ENCODE measurements at regions not wholly inside any gene's neighbourhood (a gene's known extent, or its start where the extent isn't known, plus 50 kb on each side); places are given as distances from the start of the nearest gene placed in this dataset.

DNA sequence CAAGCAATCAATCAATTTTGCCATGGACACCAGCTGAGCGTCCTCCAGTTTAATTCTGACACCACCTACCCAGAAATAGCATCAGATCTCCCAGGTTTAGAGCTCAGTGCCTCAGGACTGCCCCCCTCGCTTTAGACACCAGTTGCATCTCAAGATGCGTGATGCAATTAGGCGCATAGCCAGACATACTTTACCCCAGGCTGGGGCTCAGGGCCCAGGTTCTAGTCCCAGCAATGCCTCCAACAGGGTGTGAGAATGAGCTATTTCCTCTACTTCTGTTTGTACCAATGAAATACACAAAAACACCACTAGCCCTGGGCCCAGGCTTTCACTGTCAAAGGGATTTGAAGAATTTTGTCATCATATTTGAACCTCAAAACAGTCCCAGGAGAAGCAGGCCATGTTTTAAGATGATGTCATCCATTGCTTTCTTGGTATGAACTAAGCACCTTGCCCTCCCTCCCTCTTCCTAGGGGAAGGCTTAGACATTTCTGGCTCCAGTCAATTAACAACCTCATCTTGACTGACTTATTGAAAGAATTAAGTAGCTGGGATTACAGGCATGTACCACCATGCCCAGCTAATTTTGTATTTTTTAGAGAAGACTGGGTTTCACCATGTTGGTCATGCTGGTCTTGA lies 61.5 kb upstream of the INCENP start:
- Histone ChIP-seq H2AFZ (ENCODE audit: low read depth) (no peak overlapping the region), H3K9me3 (no peaks in the 10 kb centered on the region), H3K9me2 (no peaks in the 10 kb centered on the region), H4K20me1 (ENCODE audit: insufficient read depth) (no peaks in the 10 kb centered on the region), H3K36me3 (replicated peaks in 1 of 2; ENCODE audit: control insufficient read depth in 1 of 2, insufficient read depth in 2 of 2, low read length in 1 of 2) (no peaks in the 10 kb centered on the region), H3K9ac (no peak overlapping the region), H3K4me1 (ENCODE audit: control insufficient read depth in 1 of 2, insufficient read depth in 2 of 2, low read depth in 1 of 2, low read length in 1 of 2) (no peaks in the 10 kb centered on the region), H3K27me3 (ENCODE audit: insufficient read depth) (no peaks in the 10 kb centered on the region), H3K4me3 (ENCODE audit: low read depth in 2 of 2, low read length in 1 of 2) (no peak overlapping the region), H3K79me2 (ENCODE audit: insufficient read depth) (no peaks in the 10 kb centered on the region), H3K4me2 (no peak overlapping the region), H3K27ac (ENCODE audit: low read depth in 2 of 2, low read length in 1 of 2) (no peak overlapping the region), H3F3A (replicated peaks; ENCODE audit: insufficient read depth) (no peaks in the 10 kb centered on the region)
- TF ChIP-seq MEF2A (IDR thresholded peaks at IDR 0.05; ENCODE audit: borderline replicate concordance, low read depth) (no peak), NRF1 (IDR thresholded peaks at IDR 0.05; ENCODE audit: low read depth, low read length) (no peak), ELF1 (IDR thresholded peaks at IDR 0.05) (no peak), MAX (IDR thresholded peaks at IDR 0.05; ENCODE audit: low read depth) (no peak), REST (IDR thresholded peaks at IDR 0.05; ENCODE audit: low read depth, low read length) (no peak), JUND (IDR thresholded peaks at IDR 0.05) (no peak), RAD21 (IDR thresholded peaks at IDR 0.05; ENCODE audit: low read length) (no peak), CTCF (IDR thresholded peaks at IDR 0.05) (no peak), MXI1 (IDR thresholded peaks at IDR 0.05; ENCODE audit: low read depth, low read length) (no peak), SIN3A (IDR thresholded peaks at IDR 0.05; ENCODE audit: borderline replicate concordance, low read depth, low read length) (no peak), EZH2phosphoT487 (IDR thresholded peaks at IDR 0.05; ENCODE audit: borderline replicate concordance, low read depth) (no peak), POLR2AphosphoS5 (IDR thresholded peaks at IDR 0.05; ENCODE audit: low read depth, low read length) (no peak), YY1 (IDR thresholded peaks at IDR 0.05; ENCODE audit: low read depth) (no peak)
- TF ChIP-seq, protein P1, sequence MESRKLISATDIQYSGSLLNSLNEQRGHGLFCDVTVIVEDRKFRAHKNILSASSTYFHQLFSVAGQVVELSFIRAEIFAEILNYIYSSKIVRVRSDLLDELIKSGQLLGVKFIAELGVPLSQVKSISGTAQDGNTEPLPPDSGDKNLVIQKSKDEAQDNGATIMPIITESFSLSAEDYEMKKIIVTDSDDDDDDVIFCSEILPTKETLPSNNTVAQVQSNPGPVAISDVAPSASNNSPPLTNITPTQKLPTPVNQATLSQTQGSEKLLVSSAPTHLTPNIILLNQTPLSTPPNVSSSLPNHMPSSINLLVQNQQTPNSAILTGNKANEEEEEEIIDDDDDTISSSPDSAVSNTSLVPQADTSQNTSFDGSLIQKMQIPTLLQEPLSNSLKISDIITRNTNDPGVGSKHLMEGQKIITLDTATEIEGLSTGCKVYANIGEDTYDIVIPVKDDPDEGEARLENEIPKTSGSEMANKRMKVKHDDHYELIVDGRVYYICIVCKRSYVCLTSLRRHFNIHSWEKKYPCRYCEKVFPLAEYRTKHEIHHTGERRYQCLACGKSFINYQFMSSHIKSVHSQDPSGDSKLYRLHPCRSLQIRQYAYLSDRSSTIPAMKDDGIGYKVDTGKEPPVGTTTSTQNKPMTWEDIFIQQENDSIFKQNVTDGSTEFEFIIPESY (IDR thresholded peaks at IDR 0.05; ENCODE audit: borderline replicate concordance, low read depth): no peak
- TF ChIP-seq, protein P2, sequence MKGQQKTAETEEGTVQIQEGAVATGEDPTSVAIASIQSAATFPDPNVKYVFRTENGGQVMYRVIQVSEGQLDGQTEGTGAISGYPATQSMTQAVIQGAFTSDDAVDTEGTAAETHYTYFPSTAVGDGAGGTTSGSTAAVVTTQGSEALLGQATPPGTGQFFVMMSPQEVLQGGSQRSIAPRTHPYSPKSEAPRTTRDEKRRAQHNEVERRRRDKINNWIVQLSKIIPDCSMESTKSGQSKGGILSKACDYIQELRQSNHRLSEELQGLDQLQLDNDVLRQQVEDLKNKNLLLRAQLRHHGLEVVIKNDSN (IDR thresholded peaks at IDR 0.05; ENCODE audit: borderline replicate concordance, low read depth): no peak
- TF ChIP-seq, protein P3, sequence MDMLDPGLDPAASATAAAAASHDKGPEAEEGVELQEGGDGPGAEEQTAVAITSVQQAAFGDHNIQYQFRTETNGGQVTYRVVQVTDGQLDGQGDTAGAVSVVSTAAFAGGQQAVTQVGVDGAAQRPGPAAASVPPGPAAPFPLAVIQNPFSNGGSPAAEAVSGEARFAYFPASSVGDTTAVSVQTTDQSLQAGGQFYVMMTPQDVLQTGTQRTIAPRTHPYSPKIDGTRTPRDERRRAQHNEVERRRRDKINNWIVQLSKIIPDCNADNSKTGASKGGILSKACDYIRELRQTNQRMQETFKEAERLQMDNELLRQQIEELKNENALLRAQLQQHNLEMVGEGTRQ (IDR thresholded peaks at IDR 0.05; ENCODE audit: borderline replicate concordance, low read depth, low read length): no peak
- 71% methylated on average over 3 of the region's 4 CpGs for whole genome bisulfite sequencing (ENCODE audit: low lambda C conversion rate)
- no peak for DNase-seq
- ChIA-PET CTCF (interaction anchor here (1.1 to 5.3 kb wide), 3 partner anchors 20 to 115 kb away, joined by 4 to 43 read pairs (median 13); no protein-coding TSS in a partner anchor), POLR2A (no interaction called here)

Data from SK-N-SH (cell line).